HCT116 (cell line): ENCODE measurements at regions not wholly inside any gene's neighbourhood (a gene's known extent, or its start where the extent isn't known, plus 50 kb on each side); places are given as distances from the start of the nearest gene placed in this dataset.

Experiments used
- ATAC-seq: fragments of 200-7000 bp; cut with Tn5 transposase; 2 replicates; pipeline ENCODE4 v1.9.1; 2020; ENCODE audit warnings: mild to moderate bottlenecking, moderate library complexity
- BruUV-seq: library from RNA; stranded (reverse); fragments of 400-500 nt; replicated peaks from 2 replicates; lab custom pipeline; 2021; lab: Mats Ljungman, UMichigan
- CTCF ChIA-PET: fragments of 300-600 bp; sonication (Branson Sonifier 250); formaldehyde crosslinking; loops from one replicate; lab custom pipeline; 2021; ENCODE audit warnings: antibody characterized with exemption; lab: Charles Lee
- POLR2A ChIA-PET: fragments of 300-600, 350-600 bp; sonication (Branson Sonifier 250); formaldehyde crosslinking; loops from one replicate; lab custom pipeline; 2021; ENCODE audit warnings: antibody characterized with exemption; lab: Charles Lee
- RAD21 ChIA-PET, 2 experiments: fragments of 300-600 bp; sonication (Branson Sonifier 250); formaldehyde crosslinking; loops; one replicate each; lab custom pipeline; 2023; ENCODE audit warnings: low total read pairs in 2 of 2; ENCODE audit not compliant: uncharacterized antibody in 2 of 2, unreplicated experiment in 2 of 2, low non-redundant PET in 1 of 2; lab: Charles Lee
- DNase-seq: peaks from one replicate; pipeline ENCODE4 v3.0.0-alpha.2; 2010; ENCODE audit warnings: low read depth, low spot score
- H2AFZ ChIP-seq: fragments of 200-600 bp; shearing (Covaris generic), sonication (generic); 2 replicates; pipeline ENCODE4 v1.6.1; 2017; ENCODE audit warnings: low read depth, mixed run types, mixed read lengths, antibody characterized with exemption, low read length; ENCODE audit not compliant: poor library complexity, severe bottlenecking
- H3K27ac ChIP-seq: 2 replicates; pipeline ENCODE4 v1.5.1; 2012; ENCODE audit warnings: low read depth, low read length
- H3K27me3 ChIP-seq: fragments of 200-600 bp; sonication (generic); 2 replicates; pipeline ENCODE4 v1.6.1; 2016; ENCODE audit warnings: mixed run types, low read length, mixed read lengths; ENCODE audit not compliant: insufficient read depth
- H3K36me3 ChIP-seq, 2 experiments: fragments of 200-500 bp in 1 of 2; fragments of 200-600 bp in 1 of 2; sonication (Bioruptor generic) in 1 of 2; sonication (generic) in 1 of 2; 2 replicates each; pipeline versions ENCODE4 v1.5.1 to v1.6.1; 2014 to 2016; ENCODE audit warnings: low read length in 2 of 2, inconsistent platforms in 1 of 2, mixed read lengths in 1 of 2, mixed run types in 1 of 2; ENCODE audit not compliant: insufficient read depth in 2 of 2, control insufficient read depth in 1 of 2
- H3K4me1 ChIP-seq, 2 experiments: fragments of 200-600 bp in 1 of 2; sonication (generic) in 1 of 2; 2 replicates each; pipeline versions ENCODE4 v1.5.1 to v1.6.1; 2012 to 2017; ENCODE audit warnings: low read length in 2 of 2, inconsistent platforms in 1 of 2, mild to moderate bottlenecking in 1 of 2, mixed read lengths in 1 of 2, mixed run types in 1 of 2, moderate library complexity in 1 of 2; ENCODE audit not compliant: insufficient read depth in 2 of 2, control insufficient read depth in 1 of 2
- H3K4me2 ChIP-seq: fragments of 200-600 bp; sonication (generic); 2 replicates; pipeline ENCODE4 v1.6.1; 2017; ENCODE audit warnings: mixed run types, low read length, mixed read lengths
- H3K4me3 ChIP-seq, 2 experiments: fragments of 200-600 bp in 1 of 2; sonication (generic) in 1 of 2; replicated peaks in 1 of 2; 2 replicates each; pipeline ENCODE4 v1.5.1; 2011 to 2016; ENCODE audit warnings: low read length in 2 of 2, control low read depth in 1 of 2, low read depth in 1 of 2, mild to moderate bottlenecking in 1 of 2, mixed read lengths in 1 of 2, mixed run types in 1 of 2
- H3K79me2 ChIP-seq: fragments of 200-600 bp; sonication (generic); 2 replicates; pipeline ENCODE4 v1.6.1; 2017; ENCODE audit warnings: mild to moderate bottlenecking, mixed run types, low read length, moderate library complexity, mixed read lengths; ENCODE audit not compliant: insufficient read depth
- H3K9ac ChIP-seq: fragments of 200-600 bp; sonication (generic); 2 replicates; pipeline ENCODE4 v1.6.1; 2016; ENCODE audit warnings: low read length, mixed read lengths
- H3K9me2 ChIP-seq: fragments of 200-600 bp; sonication (generic), shearing (Covaris generic); 2 replicates; pipeline ENCODE4 v1.6.1; 2017; ENCODE audit warnings: mixed run types, mild to moderate bottlenecking, moderate library complexity; ENCODE audit not compliant: insufficient read depth
- H3K9me3 ChIP-seq, 2 experiments: fragments of 200-500 bp in 1 of 2; fragments of 200-600 bp in 1 of 2; sonication (Bioruptor generic) in 1 of 2; sonication (generic) in 1 of 2; 2 replicates each; pipeline ENCODE4 v1.6.1; 2014 to 2017; ENCODE audit warnings: low read length in 2 of 2, mixed read lengths in 2 of 2, inconsistent platforms in 1 of 2, low read depth in 1 of 2, mild to moderate bottlenecking in 1 of 2, mixed run types in 1 of 2, moderate library complexity in 1 of 2; ENCODE audit not compliant: control insufficient read depth in 1 of 2, insufficient read depth in 1 of 2
- H4K20me1 ChIP-seq: fragments of 200-600 bp; sonication (generic), shearing (Covaris generic); 2 replicates; pipeline ENCODE4 v1.6.1; 2017; ENCODE audit warnings: mixed run types, mild to moderate bottlenecking, moderate library complexity; ENCODE audit not compliant: insufficient read depth
- ELF1 ChIP-seq: IDR thresholded peaks from 2 replicates; pipeline ENCODE4 v1.6.1; 2012; ENCODE audit warnings: low read depth, borderline replicate concordance
- JUND ChIP-seq: IDR thresholded peaks from 2 replicates; pipeline ENCODE4 v1.6.1; 2012
- POLR2A ChIP-seq: IDR thresholded peaks from 2 replicates; pipeline ENCODE4 v1.7.0; 2011; ENCODE audit warnings: borderline replicate concordance; ENCODE audit not compliant: insufficient read depth, insufficient read length; ENCODE audit errors: extremely low read depth
- POLR2AphosphoS5 ChIP-seq: IDR thresholded peaks from 2 replicates; pipeline ENCODE4 v1.6.1; 2011; ENCODE audit warnings: mild to moderate bottlenecking, low read depth, low read length, moderate library complexity
- RAD21 ChIP-seq: IDR thresholded peaks from 2 replicates; pipeline ENCODE4 v1.6.1; 2012; ENCODE audit warnings: low read depth, mild to moderate bottlenecking
- SP1 ChIP-seq: IDR thresholded peaks from 2 replicates; pipeline ENCODE4 v1.6.1; 2012; ENCODE audit warnings: low read depth
- SRF ChIP-seq: IDR thresholded peaks from 2 replicates; pipeline ENCODE4 v1.6.1; 2012; ENCODE audit warnings: low read depth
- TCF7L2 ChIP-seq: IDR thresholded peaks from 2 replicates; pipeline ENCODE4 v1.7.0; 2011; ENCODE audit warnings: borderline replicate concordance, inconsistent platforms; ENCODE audit not compliant: insufficient read depth, insufficient read length; ENCODE audit errors: extremely low read depth
- ZFX ChIP-seq: fragments of 450-650 bp; IDR thresholded peaks from 2 replicates; pipeline ENCODE4 v1.6.1; 2017
- intact Hi-C: fragments of 100-400 bp; cut with micrococcal nuclease; formaldehyde crosslinking; loops from 2 replicates; pipeline ENCODE4 v1.10.0; 2022
- TF ChIP-seq, protein P1 (sequence below): IDR thresholded peaks from 2 replicates; pipeline ENCODE4 v1.6.1; 2011; ENCODE audit warnings: mild to moderate bottlenecking, low read length, moderate library complexity; ENCODE audit not compliant: insufficient replicate concordance; ENCODE audit errors: extremely low read depth
- TF ChIP-seq, protein P2 (sequence below): IDR thresholded peaks from 2 replicates; pipeline ENCODE4 v1.6.1; 2012
- TF ChIP-seq, protein P3 (sequence below): IDR thresholded peaks from 2 replicates; pipeline ENCODE4 v1.6.1; 2012; ENCODE audit warnings: low read depth

DNA sequence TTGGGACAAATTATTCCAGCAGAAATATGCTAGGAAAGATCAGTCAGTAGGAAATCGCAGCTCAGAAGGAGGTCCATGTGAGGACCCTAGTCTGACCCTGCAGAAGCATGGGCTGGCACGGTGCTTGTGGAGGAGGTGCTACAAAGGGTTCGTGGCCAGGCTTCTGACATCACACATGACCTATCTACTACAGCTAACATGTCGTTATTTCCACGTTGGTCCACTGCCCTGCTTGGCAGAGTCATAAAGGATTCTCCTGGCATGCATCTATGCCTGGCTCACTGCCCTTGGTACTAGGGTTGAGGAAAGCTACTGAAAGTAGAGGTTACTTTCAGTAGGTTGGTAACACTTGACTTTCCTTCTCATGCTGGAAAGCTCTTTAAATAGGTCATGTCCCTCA lies 118.1 kb upstream of the SHISA6 start:
- Histone ChIP-seq H3K9me3 (peaks cover 0 to 26% of the 10 kb centered on the region in 2 experiments; a peak in 2 of 4 replicates), H3K4me3 (no peak overlapping the region), H3K79me2 (no peaks in the 10 kb centered on the region), H3K27ac (no peak overlapping the region), H3K4me1 (no peaks in the 10 kb centered on the region), H3K36me3 (no peaks in the 10 kb centered on the region), H3K9ac (no peak overlapping the region), H2AFZ (no peak overlapping the region), H3K4me2 (no peak overlapping the region), H3K27me3 (no peaks in the 10 kb centered on the region), H3K9me2 (no peaks in the 10 kb centered on the region), H4K20me1 (no peaks in the 10 kb centered on the region)
- DNase-seq (no peak), ATAC-seq (no peak)
- ChIA-PET RAD21 (no interaction called here), POLR2A (no interaction called here), CTCF (no interaction called here)
- no TSS peak for BruUV-seq
- intact Hi-C loops = no loop called here
- TF ChIP-seq ZFX = no peak
- TF ChIP-seq SRF = no peak
- TF ChIP-seq, protein P1, sequence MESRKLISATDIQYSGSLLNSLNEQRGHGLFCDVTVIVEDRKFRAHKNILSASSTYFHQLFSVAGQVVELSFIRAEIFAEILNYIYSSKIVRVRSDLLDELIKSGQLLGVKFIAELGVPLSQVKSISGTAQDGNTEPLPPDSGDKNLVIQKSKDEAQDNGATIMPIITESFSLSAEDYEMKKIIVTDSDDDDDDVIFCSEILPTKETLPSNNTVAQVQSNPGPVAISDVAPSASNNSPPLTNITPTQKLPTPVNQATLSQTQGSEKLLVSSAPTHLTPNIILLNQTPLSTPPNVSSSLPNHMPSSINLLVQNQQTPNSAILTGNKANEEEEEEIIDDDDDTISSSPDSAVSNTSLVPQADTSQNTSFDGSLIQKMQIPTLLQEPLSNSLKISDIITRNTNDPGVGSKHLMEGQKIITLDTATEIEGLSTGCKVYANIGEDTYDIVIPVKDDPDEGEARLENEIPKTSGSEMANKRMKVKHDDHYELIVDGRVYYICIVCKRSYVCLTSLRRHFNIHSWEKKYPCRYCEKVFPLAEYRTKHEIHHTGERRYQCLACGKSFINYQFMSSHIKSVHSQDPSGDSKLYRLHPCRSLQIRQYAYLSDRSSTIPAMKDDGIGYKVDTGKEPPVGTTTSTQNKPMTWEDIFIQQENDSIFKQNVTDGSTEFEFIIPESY = no peak
- no peak for TF ChIP-seq POLR2A
- TF ChIP-seq POLR2AphosphoS5 = no peak
- TF ChIP-seq, protein P2, sequence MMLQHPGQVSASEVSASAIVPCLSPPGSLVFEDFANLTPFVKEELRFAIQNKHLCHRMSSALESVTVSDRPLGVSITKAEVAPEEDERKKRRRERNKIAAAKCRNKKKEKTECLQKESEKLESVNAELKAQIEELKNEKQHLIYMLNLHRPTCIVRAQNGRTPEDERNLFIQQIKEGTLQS = no peak
- no peak for TF ChIP-seq RAD21
- TF ChIP-seq ELF1 = no peak
- TF ChIP-seq TCF7L2 = no peak
- no peak for TF ChIP-seq SP1
- TF ChIP-seq JUND = no peak
- TF ChIP-seq, protein P3, sequence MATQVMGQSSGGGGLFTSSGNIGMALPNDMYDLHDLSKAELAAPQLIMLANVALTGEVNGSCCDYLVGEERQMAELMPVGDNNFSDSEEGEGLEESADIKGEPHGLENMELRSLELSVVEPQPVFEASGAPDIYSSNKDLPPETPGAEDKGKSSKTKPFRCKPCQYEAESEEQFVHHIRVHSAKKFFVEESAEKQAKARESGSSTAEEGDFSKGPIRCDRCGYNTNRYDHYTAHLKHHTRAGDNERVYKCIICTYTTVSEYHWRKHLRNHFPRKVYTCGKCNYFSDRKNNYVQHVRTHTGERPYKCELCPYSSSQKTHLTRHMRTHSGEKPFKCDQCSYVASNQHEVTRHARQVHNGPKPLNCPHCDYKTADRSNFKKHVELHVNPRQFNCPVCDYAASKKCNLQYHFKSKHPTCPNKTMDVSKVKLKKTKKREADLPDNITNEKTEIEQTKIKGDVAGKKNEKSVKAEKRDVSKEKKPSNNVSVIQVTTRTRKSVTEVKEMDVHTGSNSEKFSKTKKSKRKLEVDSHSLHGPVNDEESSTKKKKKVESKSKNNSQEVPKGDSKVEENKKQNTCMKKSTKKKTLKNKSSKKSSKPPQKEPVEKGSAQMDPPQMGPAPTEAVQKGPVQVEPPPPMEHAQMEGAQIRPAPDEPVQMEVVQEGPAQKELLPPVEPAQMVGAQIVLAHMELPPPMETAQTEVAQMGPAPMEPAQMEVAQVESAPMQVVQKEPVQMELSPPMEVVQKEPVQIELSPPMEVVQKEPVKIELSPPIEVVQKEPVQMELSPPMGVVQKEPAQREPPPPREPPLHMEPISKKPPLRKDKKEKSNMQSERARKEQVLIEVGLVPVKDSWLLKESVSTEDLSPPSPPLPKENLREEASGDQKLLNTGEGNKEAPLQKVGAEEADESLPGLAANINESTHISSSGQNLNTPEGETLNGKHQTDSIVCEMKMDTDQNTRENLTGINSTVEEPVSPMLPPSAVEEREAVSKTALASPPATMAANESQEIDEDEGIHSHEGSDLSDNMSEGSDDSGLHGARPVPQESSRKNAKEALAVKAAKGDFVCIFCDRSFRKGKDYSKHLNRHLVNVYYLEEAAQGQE = no peak
